ENCODE measurements at regions not wholly inside any gene's neighbourhood (a gene's known extent, or its start where the extent isn't known, plus 50 kb on each side); places are given as distances from the start of the nearest gene placed in this dataset.

- DNase-seq: no peak
Measured at GRCh38 chr17:72503556-72503955, 382.7 kb downstream of the SOX9 start.

DNA sequence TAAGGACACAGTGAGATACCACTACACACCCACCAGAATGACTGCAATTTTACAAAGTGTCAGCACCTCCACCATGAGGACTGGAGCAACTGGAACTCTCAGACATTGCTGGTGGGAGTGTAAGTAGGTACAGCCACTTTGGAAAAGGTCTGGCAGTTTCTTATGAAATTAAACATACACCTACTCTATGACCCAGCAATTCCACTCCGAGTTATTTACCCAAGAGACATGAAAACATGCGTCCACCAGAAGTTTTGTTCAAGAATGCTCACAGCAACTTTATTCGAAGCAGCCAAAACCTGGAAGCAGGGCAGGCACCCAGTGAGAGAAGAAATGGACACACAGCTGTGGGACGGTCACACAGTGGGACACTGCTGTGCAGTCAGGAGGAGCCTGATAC lies 384.0 kb downstream of the SOX9 start:
- no peak for DNase-seq

GRCh38 chr17:72506773-72507172 lies 386.0 kb downstream of the SOX9 start:
- no peak for DNase-seq

DNA sequence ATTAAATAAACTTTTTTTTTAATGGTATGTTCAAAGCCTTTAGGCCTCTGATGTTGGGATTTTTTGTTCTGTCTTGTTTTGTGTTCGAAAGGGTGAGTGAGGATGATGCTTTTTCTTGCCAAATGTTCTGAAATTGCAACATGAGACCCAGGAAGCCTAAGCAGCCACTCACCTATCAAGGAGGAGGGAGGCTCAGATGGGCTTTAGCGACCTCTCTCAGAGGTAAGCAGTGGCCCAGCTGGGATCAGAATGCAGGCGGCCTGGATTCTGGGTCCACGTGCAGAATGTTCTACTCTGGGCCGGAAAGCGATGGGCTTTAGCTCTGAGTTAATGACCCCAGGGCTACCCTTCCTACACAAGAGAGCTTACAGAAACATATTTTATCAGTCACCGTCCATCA lies 386.6 kb downstream of the SOX9 start:
- DNase-seq: no peak

GRCh38 chr17:72510351-72511016 lies 389.7 kb downstream of the SOX9 start:
- no peak for DNase-seq

GRCh38 chr17:72511242-72511641 lies 390.4 kb downstream of the SOX9 start:
- DNase-seq: no peak

GRCh38 chr17:72511874-72512273 lies 391.1 kb downstream of the SOX9 start:
- no peak for DNase-seq

DNA sequence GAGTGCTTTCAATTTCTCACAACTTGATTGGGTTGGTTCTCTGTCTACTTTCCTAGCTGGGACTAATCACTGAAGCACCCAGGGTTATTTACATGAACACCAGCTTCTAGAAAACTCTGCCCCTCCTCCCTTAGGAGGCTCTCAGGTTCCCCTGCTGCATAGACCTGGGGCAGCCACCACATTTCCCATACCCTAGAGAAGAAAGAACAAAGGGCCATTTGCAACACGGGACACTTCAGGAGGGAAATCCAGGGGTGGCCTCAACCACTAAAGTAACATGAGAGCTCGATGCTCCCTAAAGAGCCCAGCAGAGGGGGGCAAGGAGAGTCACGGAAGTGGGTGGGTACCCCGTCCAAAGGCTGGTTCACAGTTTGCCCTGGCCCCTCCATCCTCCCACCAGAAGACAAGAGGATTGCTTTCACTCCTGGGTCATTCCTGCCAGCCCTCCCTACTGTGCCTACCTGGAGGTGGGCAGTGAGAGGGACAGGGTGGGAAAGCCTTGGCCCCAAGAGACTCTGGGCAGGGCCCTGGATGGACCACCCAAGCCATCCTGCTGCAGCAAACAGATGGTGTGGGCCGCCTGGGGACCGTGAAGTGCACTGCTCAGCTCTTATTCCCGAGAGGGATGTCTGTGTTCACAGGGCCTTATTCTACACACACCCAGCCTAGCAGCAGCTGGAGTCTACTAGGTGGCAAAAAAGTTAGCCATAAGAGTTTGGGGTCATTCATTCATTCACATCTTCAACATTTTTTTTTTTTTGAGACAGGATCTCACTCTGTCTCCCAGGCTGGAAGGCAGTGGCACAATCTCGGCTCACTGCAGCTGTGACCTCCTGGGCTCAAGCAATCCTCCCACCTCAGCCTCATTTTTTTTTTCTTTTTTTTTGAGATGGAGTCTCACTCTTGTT lies 392.1 kb downstream of the SOX9 start:
- DNase-seq: no peak

- no peak for DNase-seq
Measured at GRCh38 chr17:72514321-72514861, 393.6 kb downstream of the SOX9 start.

GRCh38 chr17:72514891-72515290 lies 394.1 kb downstream of the SOX9 start:
- no peak for DNase-seq

DNA sequence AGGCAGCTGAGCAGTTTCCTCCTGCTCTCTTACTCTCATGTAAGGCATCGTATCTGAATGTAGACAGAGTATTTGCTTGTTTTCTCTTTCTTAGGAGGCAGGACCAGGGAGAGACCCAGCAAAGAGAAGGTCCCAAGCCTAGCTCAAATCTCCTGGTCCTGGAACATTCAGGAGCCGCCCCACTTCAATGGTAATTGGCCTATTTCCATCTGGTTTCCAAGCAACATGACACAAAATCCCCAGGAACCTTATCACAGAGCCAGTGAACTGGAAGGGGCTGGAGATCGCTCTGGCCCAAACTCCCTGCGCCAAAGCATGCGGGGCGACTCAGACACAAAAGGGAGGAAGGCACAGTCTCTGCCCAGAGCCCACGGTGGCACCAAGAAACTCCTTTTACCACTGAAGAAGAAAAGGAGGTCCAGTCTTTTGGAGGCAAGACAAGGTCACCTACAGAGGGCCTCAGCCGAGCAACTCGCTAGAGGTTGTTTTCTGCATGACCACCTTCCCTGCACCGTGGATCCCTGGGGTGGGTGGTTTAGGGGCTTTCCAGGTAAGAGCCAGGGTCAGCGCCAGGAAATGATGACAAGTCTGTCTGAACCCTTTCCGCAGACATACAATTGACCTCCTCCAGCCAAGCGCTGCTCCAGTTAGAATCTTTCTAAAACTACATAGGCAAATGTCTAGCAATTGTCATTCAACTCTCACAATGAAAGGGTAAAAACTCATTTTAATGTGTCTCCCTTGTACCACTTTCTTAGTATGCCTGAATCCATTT lies 394.7 kb downstream of the SOX9 start:
- no peak for DNase-seq

GRCh38 chr17:72516772-72517399 lies 396.1 kb downstream of the SOX9 start:
- DNase-seq: peak in 2 of 4 experiments; percentile 2 to 3

DNA sequence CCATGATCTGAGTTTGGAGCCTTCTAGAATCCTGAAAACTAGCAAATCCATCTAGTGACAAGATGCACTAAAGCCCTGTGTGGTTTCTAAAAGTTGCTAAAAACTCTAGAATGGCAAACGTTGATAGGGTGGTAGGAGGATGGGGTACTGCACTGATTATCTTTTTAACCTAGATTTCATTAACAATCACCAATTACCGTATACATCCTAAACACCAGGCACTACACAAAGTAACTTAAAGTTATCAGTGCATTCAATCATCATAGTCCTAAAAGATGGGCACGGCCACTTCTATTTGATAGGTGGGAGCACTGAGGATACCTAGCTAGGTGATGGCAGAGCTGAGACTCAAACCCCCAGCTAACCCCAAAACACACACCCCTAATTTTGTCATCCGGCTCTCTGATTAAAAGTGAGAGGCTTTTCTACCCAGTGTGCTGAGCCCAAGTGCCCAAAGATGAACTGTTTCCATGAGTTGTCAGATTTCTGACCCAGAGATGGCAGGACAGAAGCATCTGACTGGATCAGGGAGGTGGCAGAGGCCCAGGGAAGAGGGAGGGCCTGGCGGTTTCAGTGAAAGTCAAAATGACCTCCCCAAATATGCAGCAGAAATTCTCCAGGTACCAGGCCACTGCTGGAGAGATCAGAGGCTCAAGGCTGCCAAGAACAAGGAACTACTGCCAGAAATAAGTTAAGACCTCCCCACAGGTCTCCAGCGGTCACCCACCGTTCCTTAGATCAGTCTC lies 396.8 kb downstream of the SOX9 start:
- no peak for DNase-seq

DNA sequence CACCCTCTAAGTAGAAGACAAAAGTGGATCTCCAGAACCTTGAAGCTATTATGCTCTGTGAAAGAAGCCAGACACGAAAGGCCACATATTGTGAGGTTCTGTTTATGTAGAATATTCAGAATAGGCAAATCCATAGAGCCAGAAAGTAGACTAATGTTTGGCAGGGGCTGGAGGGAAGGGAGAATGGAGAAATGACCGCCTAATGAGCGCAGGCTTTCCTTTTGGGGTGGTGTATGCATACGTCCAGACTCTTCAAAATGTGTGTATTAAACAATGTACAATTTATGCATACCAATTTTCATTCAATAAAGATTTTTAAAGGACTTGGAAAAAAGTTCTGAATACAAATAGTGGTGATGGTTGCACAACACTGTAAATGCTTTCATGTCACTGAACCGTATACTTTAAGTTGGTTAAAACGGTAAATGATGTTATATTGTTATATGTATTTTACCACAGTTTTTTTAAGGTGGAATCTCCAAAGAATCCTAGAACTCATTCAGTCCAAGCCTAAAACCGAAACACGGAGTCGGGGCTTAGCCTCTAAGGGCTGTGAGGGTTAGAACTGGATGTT lies 397.4 kb downstream of the SOX9 start:
- no peak for DNase-seq

DNA sequence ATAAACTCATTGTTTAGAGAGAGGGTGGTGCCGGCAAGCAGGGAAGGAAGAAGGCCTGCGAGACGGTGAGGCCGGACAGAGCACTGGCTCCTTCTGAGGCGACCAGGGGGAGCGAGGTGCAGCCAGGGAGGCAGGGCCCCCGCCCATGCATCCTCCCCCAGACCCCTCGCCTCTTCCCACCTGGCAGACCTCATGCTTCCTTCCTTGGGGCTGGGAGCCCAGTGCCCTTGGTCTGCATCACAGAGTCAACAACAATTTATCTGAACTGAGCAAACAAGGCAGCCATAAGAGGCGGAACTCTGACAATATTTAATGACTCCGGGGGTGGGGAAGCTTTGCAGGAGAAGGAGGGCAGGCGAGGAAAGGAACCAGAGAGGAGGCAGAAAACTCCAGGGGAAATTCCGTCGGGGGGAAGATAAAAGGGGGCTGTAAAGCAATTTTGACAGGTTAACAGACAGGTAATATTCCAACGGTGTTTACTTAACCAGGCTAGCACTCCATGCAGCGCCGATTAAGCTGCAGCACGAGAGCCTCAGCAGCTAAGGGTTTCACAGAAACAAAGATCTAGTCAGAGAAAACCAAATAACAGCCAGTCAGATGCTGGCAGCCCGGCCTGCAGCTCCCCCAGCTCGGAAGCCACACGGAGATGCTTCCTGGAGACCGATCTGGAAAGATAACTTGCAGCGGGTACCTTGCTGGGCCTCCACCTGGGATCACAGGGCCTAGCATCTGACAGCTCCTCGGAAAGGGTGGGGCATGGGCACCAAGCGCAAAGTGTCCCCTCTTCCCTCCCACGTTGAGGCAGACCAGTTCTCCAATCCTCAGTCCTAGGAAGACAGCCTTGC lies 398.2 kb downstream of the SOX9 start:
- DNase-seq: no peak

DNA sequence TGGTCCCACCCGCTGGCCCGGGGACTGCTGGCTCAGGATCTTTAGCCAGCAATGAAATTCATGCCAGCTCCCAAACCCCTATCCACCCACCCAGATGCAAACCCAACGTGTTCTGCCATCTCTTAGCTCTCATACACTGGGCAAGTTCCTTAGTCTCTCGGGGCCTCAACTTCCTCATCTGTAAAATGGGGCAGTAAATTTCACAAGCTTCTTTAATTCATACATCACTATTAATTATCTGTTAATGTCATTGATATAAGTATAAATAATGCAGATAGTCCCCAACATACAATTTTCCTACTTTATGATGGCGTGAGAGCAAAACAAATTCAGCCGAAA lies 398.7 kb downstream of the SOX9 start:
- no peak for DNase-seq

- no peak for DNase-seq
Measured at GRCh38 chr17:72520665-72521303, 400.0 kb downstream of the SOX9 start.

- DNase-seq: no peak
Measured at GRCh38 chr17:72523491-72523890, 402.7 kb downstream of the SOX9 start.

GRCh38 chr17:72525225-72526015 lies 404.6 kb downstream of the SOX9 start:
- no peak for DNase-seq

Measured in suppressor macrophage (primary cell).